ENCODE measurements at regions not wholly inside any gene's neighbourhood (a gene's known extent, or its start where the extent isn't known, plus 50 kb on each side); places are given as distances from the start of the nearest gene placed in this dataset.

DNA sequence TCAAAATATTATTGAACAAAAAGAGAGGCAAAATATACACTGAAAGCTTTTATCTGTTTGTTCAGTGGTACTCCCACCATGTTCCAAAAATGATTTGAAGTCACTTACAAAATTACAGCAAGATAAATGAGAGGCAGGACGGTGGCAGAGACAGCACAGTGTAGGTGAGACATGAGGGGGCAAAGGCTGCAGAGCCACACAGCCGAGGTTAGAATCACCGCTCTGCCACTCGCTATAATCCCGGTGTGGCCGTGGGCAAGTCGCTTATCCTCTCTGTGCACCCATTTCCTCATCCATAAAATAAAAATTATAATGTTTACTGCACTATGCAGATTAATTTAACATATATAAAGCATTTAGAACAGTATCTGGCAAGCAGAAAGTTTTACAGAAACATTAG lies 140.1 kb upstream of the BEND6 start:
- TF ChIP-seq KDM1A (CRISPR knock-in tag; IDR thresholded peaks at IDR 0.05) (no peak), NFE2L1 (CRISPR knock-in tag; IDR thresholded peaks at IDR 0.05; ENCODE audit: borderline replicate concordance) (no peak), FOXP1 (IDR thresholded peaks at IDR 0.05) (no peak), FOXP1 (CRISPR knock-in tag; IDR thresholded peaks at IDR 0.05) (no peak), ZBTB1 (CRISPR knock-in tag; IDR thresholded peaks at IDR 0.05; ENCODE audit: borderline replicate concordance) (no peak), ETV5 (CRISPR knock-in tag; IDR thresholded peaks at IDR 0.05; ENCODE audit: borderline replicate concordance) (no peak), BRCA1 (CRISPR knock-in tag; IDR thresholded peaks at IDR 0.05) (no peak), POLR2AphosphoS5 (IDR thresholded peaks at IDR 0.05; ENCODE audit: low read depth, low read length) (no peak), ZSCAN22 (CRISPR knock-in tag; IDR thresholded peaks at IDR 0.05) (no peak)

Data from HepG2 (cell line).